Hypothalamus (tissue), 51 donors: ENCODE measurements at regions not wholly inside any gene's neighbourhood (a gene's known extent, or its start where the extent isn't known, plus 50 kb on each side); places are given as distances from the start of the nearest gene placed in this dataset.
"Not testable (repeated sequence)": the region's sequence is repeated elsewhere in the genome, so short reads cannot be mapped to it uniquely, and the experiment has no call there.

Source experiments
- DNase-seq, 51 donors: peaks; one replicate each; lab custom pipeline; 2025; lab: John Stamatoyannopoulos, UW

GRCh38 chr4:67412153-67412712, 133.1 kb downstream of the CENPC start:
- DNase-seq: not testable (repeated sequence)

DNA sequence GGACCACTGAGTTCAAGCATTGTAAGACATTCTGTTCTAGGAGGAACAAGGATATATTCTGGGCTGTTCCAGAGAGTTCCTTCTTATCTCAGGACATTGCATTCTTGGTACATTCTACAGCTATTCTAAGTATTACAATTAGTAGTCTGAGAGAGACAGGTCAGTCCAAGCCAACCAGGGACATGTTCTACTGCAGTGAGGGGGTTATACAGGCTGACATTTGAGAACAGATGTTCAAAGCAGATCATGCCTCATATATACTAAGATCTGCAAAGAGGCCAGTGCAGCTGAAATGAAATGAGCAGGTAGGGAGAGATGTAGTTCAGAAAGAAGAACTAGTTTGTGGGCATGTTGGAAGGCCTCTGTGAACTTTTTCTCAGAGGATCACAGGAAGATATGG, 142.0 kb downstream of the CENPC start:
- no peak for DNase-seq

DNA sequence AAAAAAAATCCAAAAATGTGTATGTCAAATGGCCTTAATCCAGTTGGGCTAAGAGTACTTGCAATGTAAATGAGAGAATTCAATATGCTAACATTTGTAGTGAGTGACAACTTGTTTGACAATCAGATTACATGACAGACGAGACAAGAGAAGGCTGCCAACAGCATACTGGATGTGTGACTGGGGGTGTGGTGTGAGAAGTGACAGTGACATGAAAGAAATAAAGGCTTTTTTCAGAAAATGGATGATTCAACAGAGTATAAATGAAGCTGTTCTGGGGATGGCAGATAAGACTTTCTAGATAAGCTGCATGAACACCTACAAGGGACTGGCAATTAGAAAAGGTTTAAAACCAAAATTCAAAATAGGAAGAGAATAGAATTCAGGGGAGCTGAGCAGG, 143.4 kb downstream of the CENPC start:
- DNase-seq: no peak

GRCh38 chr4:67397931-67398330, 147.4 kb downstream of the CENPC start:
- no peak for DNase-seq

DNA sequence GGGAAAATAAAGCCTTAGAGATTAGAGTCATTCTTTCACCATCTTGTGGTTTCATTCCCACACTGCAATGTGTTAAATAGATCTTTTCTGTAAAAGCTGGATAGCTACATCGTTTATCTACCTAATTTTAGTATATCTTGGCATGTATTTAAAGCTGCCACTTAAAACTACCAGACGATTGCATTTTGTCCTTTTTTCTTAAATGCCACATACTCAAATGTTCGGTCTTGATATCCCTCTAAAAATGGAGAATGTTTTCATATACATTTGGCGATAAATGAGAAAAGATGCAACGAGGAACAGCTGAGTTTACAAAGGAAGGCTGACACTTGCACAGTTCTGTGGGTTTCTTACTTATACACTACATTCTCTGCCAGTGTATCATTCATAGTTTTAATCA, 148.3 kb downstream of the CENPC start:
- DNase-seq: no peak

GRCh38 chr4:67396008-67396407, 149.3 kb downstream of the CENPC start:
- DNase-seq: no peak

DNA sequence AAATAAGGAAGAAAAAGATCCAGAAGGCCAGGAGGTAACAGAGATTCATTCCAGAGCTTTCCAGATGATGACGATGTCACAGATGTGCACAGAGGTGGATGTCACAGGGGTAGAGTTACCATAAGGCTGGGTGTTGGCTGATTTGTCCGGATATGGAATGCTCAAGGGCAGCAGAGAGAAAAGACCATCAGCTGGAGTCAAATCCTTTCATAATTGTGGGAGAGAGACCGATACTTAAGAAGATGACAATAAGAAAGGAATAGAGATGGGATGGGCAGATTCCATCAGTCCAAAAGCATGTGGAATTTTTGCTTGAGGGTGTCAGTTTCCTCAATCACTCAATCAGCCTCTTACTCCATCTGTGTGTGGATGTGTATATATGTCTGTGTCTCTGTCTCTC, 150.4 kb downstream of the CENPC start:
- DNase-seq: no peak

- DNase-seq: peak in 3 of 51 donors; percentile 1 to 42 (median 31)
These were observed 151.5 kb downstream of the CENPC start for GRCh38 chr4:67393699-67394281.

- no peak for DNase-seq
These were observed 152.3 kb downstream of the CENPC start for GRCh38 chr4:67393007-67393406.

- not testable (repeated sequence) for DNase-seq
These were observed 163.9 kb downstream of the CENPC start for GRCh38 chr4:67381406-67381804.

- DNase-seq: not testable (repeated sequence)
These were observed 164.4 kb downstream of the CENPC start for GRCh38 chr4:67380702-67381405.

DNA sequence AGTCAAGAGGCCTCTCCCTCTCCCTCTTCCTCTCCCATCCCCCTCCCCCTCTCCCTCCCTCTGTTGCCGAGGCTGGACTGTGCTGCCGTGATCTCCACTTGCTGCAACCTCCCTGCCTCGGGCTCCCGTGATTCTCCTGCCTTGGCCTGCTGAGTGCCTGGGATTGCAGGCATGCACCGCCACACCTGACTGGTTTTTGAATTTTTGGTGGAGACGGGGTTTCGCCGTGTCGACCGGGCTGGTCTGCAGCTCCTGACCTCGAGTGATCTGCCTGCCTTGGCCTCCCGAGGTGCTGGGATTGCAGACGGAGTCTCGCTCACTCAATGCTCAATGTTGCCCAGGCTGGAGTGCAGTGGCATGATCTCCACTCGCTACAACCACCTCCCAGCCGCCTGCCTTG, 165.1 kb downstream of the CENPC start:
- DNase-seq: no peak

DNA sequence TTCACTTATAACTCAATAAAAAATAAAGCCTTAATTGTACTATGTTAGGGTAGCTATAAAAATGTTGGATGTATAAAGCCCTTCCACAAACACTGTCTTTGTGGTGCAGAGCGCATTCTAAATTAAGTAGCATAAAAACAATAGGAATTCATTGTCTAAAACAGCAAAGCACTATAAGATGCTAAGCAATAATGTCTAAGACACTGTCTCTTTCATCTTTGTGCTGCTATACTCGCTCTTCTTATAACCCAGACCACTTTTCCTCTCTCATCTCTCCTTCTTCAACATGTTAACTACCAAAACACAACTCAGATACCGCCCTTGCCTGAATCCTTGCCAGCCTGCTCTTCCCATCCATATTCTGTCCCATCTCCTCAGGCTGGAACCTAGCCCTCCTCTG, 170.0 kb downstream of the CENPC start:
- no peak for DNase-seq

DNA sequence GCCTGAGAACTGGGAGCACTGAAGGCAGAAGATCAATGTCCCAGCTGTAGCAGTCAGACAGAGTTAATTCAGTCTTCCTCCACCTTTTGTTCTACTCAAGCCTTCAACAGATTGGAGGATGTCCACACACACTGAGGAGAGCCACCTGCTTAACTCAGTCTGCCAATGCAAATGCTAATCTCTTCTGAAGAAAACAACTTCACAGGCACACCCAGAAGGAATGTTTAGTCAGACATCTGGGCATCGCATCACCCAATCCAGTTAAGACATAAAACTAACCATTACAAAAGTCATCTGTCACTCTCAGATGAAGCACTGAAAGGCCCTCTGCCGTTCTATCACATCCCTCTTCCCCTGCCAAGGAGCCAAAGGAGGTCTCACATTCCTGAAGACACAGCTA, 173.7 kb downstream of the CENPC start:
- DNase-seq: no peak

GRCh38 chr4:67366311-67366861, 178.9 kb downstream of the CENPC start:
- DNase-seq: no peak

- DNase-seq: no peak
These were observed 179.6 kb downstream of the CENPC start for GRCh38 chr4:67365661-67366245.

- no peak for DNase-seq
These were observed 189.5 kb downstream of the CENPC start for GRCh38 chr4:67355806-67356205.

DNA sequence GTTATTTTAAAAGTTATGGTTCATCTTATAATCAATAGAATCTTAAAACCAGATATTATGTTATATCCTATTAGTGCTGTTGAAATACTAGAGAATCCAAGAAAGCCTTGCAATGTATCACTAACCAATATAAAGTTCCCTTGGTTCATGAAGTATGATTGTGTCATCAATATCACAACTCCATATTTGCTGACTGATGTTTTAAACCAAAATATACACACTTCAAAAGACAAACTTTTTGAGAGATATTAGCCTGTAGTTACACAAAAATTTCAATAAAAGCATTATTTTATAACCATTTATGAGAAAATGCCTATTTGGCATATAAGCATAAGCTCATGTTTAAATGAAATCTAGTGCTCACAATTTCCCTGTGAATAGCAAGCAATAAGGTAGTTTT, 198.6 kb downstream of the CENPC start:
- no peak for DNase-seq

DNA sequence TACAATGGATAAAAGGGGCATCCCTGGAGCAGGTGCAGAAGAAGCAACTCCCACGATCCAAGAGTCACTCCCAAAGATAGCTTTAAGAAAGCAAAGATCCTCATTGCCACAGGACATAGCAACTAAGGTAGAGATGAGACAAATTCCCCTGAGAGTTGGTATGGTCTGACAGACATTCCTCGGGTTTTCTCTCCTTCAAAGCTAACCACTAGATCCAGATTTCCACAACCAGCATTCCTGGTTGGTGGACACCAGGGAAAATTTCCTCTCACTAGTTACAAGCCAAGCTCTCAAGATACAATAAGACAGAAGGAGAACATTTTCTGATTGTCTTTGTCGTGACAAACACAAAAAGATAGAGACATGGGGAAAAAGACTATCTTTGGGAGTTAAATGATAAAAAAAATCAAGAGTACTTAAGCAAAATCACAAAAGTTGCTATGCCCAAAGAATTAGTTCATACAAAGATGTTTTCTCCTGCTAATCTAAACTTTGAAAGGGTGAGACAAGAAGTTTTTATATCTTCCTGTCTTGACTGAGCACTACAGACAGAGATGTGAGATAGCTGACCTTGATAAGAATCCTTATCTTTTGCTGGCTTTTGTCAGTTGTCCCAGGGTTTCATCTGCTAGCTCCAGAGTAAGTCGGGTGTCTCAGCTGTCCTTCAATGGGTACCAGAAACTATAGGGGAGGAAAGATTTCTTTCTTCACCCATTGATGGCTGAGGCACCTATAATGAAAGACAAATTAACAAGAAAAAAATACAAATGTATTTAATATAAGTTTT, 200.5 kb downstream of the CENPC start:
- no peak for DNase-seq

DNA sequence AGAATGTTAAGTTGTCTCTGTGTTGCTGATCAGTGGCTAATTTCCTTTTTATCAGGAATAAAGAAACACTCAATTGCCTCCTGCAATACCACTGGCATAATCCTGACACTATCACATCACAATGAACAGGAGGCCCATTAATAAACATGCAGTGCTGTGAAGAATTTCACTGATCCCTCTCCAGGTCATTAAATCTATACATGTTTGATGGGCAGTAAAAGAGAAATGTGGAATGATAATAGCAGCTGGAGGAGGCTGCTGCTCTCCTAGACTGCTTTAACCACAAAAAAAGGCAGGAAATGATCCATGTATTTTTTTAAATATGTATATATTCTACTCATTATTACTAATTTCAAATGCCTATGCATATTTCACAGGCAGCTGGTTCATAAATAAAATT, 202.1 kb downstream of the CENPC start:
- DNase-seq: no peak

- no peak for DNase-seq
These were observed 203.0 kb downstream of the CENPC start for GRCh38 chr4:67342291-67342690.
